IPS-18c (cell line): ENCODE measurements at regions not wholly inside any gene's neighbourhood (a gene's known extent, or its start where the extent isn't known, plus 50 kb on each side); places are given as distances from the start of the nearest gene placed in this dataset.

ENCODE experiments used
- H3K4me3 ChIP-seq: 2 replicates; pipeline ENCODE4 v1.7.0; 2013; ENCODE audit warnings: low read depth, mild to moderate bottlenecking, low read length, moderate library complexity; ENCODE audit not compliant: insufficient read depth
- H3K9me3 ChIP-seq: one replicate; pipeline ENCODE4 v1.6.1; 2013; ENCODE audit warnings: mild to moderate bottlenecking, low read length, moderate library complexity; ENCODE audit not compliant: control insufficient read depth, insufficient read depth

- Histone ChIP-seq H3K9me3 (no peaks in the 10 kb centered on the region), H3K4me3 (no peak overlapping the region)
These were observed 963.6 kb upstream of the CNTNAP5 start for GRCh38 chr2:123061534-123061933.

- Histone ChIP-seq H3K9me3 (no peaks in the 10 kb centered on the region), H3K4me3 (no peak overlapping the region)
These were observed 951.7 kb upstream of the CNTNAP5 start for GRCh38 chr2:123073371-123073770.

GRCh38 chr2:123073956-123074355, 951.1 kb upstream of the CNTNAP5 start:
- H3K9me3 ChIP-seq, result no peaks in the 10 kb centered on the region
- H3K4me3 ChIP-seq, result no peak overlapping the region

- H3K9me3 ChIP-seq, result no peaks in the 10 kb centered on the region
- H3K4me3 ChIP-seq, result no peak overlapping the region
These were observed 948.0 kb upstream of the CNTNAP5 start for GRCh38 chr2:123077101-123077500.

GRCh38 chr2:123080331-123080730, 944.8 kb upstream of the CNTNAP5 start:
- no peaks in the 10 kb centered on the region for H3K9me3 ChIP-seq

GRCh38 chr2:123085484-123085883, 939.6 kb upstream of the CNTNAP5 start:
- no peak overlapping the region for H3K4me3 ChIP-seq
- no peaks in the 10 kb centered on the region for H3K9me3 ChIP-seq

More at GRCh38 chr2:123080331-123080730, 944.8 kb upstream of the CNTNAP5 start:
- no peak overlapping the region for H3K4me3 ChIP-seq

GRCh38 chr2:123086613-123087385, 938.3 kb upstream of the CNTNAP5 start:
- Histone ChIP-seq H3K4me3 (no peak overlapping the region), H3K9me3 (no peaks in the 10 kb centered on the region)

GRCh38 chr2:123091471-123091870, 933.6 kb upstream of the CNTNAP5 start:
- H3K4me3 ChIP-seq, result no peak overlapping the region

GRCh38 chr2:123093199-123093598, 931.9 kb upstream of the CNTNAP5 start:
- H3K9me3 ChIP-seq, result no peaks in the 10 kb centered on the region
- no peak overlapping the region for H3K4me3 ChIP-seq

More at GRCh38 chr2:123091471-123091870, 933.6 kb upstream of the CNTNAP5 start:
- no peaks in the 10 kb centered on the region for H3K9me3 ChIP-seq

GRCh38 chr2:123095219-123095835, 929.8 kb upstream of the CNTNAP5 start:
- Histone ChIP-seq H3K9me3 (no peaks in the 10 kb centered on the region), H3K4me3 (no peak overlapping the region)

GRCh38 chr2:123098619-123099018, 926.5 kb upstream of the CNTNAP5 start:
- Histone ChIP-seq H3K4me3 (no peak overlapping the region), H3K9me3 (no peaks in the 10 kb centered on the region)

- H3K9me3 ChIP-seq, result no peaks in the 10 kb centered on the region
- H3K4me3 ChIP-seq, result no peak overlapping the region
These were observed 923.7 kb upstream of the CNTNAP5 start for GRCh38 chr2:123101434-123101833.

GRCh38 chr2:123103902-123104301, 921.2 kb upstream of the CNTNAP5 start:
- H3K4me3 ChIP-seq, result no peak overlapping the region
- H3K9me3 ChIP-seq, result no peaks in the 10 kb centered on the region

- Histone ChIP-seq H3K9me3 (peaks cover 4% of the 10 kb centered on the region), H3K4me3 (no peak overlapping the region)
These were observed 908.5 kb upstream of the CNTNAP5 start for GRCh38 chr2:123116595-123116994.

- Histone ChIP-seq H3K9me3 (peaks cover 2% of the 10 kb centered on the region), H3K4me3 (no peak overlapping the region)
These were observed 897.9 kb upstream of the CNTNAP5 start for GRCh38 chr2:123127236-123127635.

- H3K9me3 ChIP-seq, result peaks cover 2% of the 10 kb centered on the region
- no peak overlapping the region for H3K4me3 ChIP-seq
These were observed 896.1 kb upstream of the CNTNAP5 start for GRCh38 chr2:123128951-123129350.

- Histone ChIP-seq H3K4me3 (no peak overlapping the region), H3K9me3 (no peaks in the 10 kb centered on the region)
These were observed 888.7 kb upstream of the CNTNAP5 start for GRCh38 chr2:123136419-123136818.

GRCh38 chr2:123144082-123144481, 881.0 kb upstream of the CNTNAP5 start:
- Histone ChIP-seq H3K4me3 (no peak overlapping the region), H3K9me3 (no peaks in the 10 kb centered on the region)
